ENCODE measurements at regions not wholly inside any gene's neighbourhood (a gene's known extent, or its start where the extent isn't known, plus 50 kb on each side); places are given as distances from the start of the nearest gene placed in this dataset.

- Histone ChIP-seq H3K27ac (ENCODE audit: low read depth) (no peak overlapping the region), H3K4me3 (ENCODE audit: low read depth, low read length) (no peak overlapping the region), H3K36me3 (ENCODE audit: insufficient read depth) (no peaks in the 10 kb centered on the region), H3K4me1 (ENCODE audit: insufficient read depth) (no peaks in the 10 kb centered on the region)
- DNase-seq (ENCODE audit: extremely low spot score) = no peak
- WGBS = 31% methylated on average over 1 of the region's 1 CpG
These were observed 174.8 kb upstream of the AVPR1A start for GRCh38 chr12:63325757-63326156.

- no peak for DNase-seq (ENCODE audit: extremely low spot score)
- Histone ChIP-seq H3K4me3 (ENCODE audit: low read depth, low read length) (no peak overlapping the region), H3K27ac (ENCODE audit: low read depth) (no peak overlapping the region), H3K4me1 (ENCODE audit: insufficient read depth) (no peaks in the 10 kb centered on the region), H3K36me3 (ENCODE audit: insufficient read depth) (no peaks in the 10 kb centered on the region)
- 84% methylated on average over 2 of the region's 2 CpGs for WGBS
These were observed 172.9 kb upstream of the AVPR1A start for GRCh38 chr12:63323942-63324341.

- H3K4me1 ChIP-seq (ENCODE audit: insufficient read depth) = no peaks in the 10 kb centered on the region
- H3K27ac ChIP-seq (ENCODE audit: low read depth) = no peak overlapping the region
- H3K36me3 ChIP-seq (ENCODE audit: insufficient read depth) = no peaks in the 10 kb centered on the region
- H3K4me3 ChIP-seq (ENCODE audit: low read depth, low read length) = no peak overlapping the region
- DNase-seq (ENCODE audit: extremely low spot score) = no peak
- 84% methylated on average over 2 of the region's 2 CpGs for WGBS
These were observed 170.4 kb upstream of the AVPR1A start for GRCh38 chr12:63321373-63321772.

GRCh38 chr12:63319936-63320633 is 169.1 kb upstream of the AVPR1A start:
- Histone ChIP-seq H3K4me1 (ENCODE audit: insufficient read depth) (no peaks in the 10 kb centered on the region), H3K27ac (ENCODE audit: low read depth) (no peak overlapping the region), H3K36me3 (ENCODE audit: insufficient read depth) (no peaks in the 10 kb centered on the region), H3K4me3 (ENCODE audit: low read depth, low read length) (no peak overlapping the region)
- DNase-seq (ENCODE audit: extremely low spot score) = no peak
- 76% methylated on average over 4 of the region's 4 CpGs for WGBS

GRCh38 chr12:63319386-63319785 is 168.4 kb upstream of the AVPR1A start:
- no peak overlapping the region for H3K27ac ChIP-seq (ENCODE audit: low read depth)
- no peak overlapping the region for H3K4me3 ChIP-seq (ENCODE audit: low read depth, low read length)
- H3K36me3 ChIP-seq (ENCODE audit: insufficient read depth) = no peaks in the 10 kb centered on the region
- no peaks in the 10 kb centered on the region for H3K4me1 ChIP-seq (ENCODE audit: insufficient read depth)
- no peak for DNase-seq (ENCODE audit: extremely low spot score)

- DNase-seq (ENCODE audit: extremely low spot score) = no peak
- no peaks in the 10 kb centered on the region for H3K4me1 ChIP-seq (ENCODE audit: insufficient read depth)
- H3K36me3 ChIP-seq (ENCODE audit: insufficient read depth) = no peaks in the 10 kb centered on the region
- no peak overlapping the region for H3K4me3 ChIP-seq (ENCODE audit: low read depth, low read length)
- H3K27ac ChIP-seq (ENCODE audit: low read depth) = no peak overlapping the region
- WGBS = 74% methylated on average over 1 of the region's 1 CpG
These were observed 167.9 kb upstream of the AVPR1A start for GRCh38 chr12:63318933-63319332.

- Histone ChIP-seq H3K27ac (ENCODE audit: low read depth) (no peak overlapping the region), H3K36me3 (ENCODE audit: insufficient read depth) (no peaks in the 10 kb centered on the region), H3K4me1 (ENCODE audit: insufficient read depth) (no peaks in the 10 kb centered on the region), H3K4me3 (ENCODE audit: low read depth, low read length) (no peak overlapping the region)
- DNase-seq (ENCODE audit: extremely low spot score) = no peak
- 93% methylated on average over 7 of the region's 7 CpGs for WGBS
These were observed 167.3 kb upstream of the AVPR1A start for GRCh38 chr12:63318313-63318712.

GRCh38 chr12:63317880-63318279 is 166.9 kb upstream of the AVPR1A start:
- 87% methylated on average over 5 of the region's 5 CpGs for WGBS
- Histone ChIP-seq H3K4me3 (ENCODE audit: low read depth, low read length) (no peak overlapping the region), H3K4me1 (ENCODE audit: insufficient read depth) (no peaks in the 10 kb centered on the region), H3K27ac (ENCODE audit: low read depth) (no peak overlapping the region), H3K36me3 (ENCODE audit: insufficient read depth) (no peaks in the 10 kb centered on the region)
- DNase-seq (ENCODE audit: extremely low spot score) = no peak

GRCh38 chr12:63317286-63317846 is 166.4 kb upstream of the AVPR1A start:
- Histone ChIP-seq H3K36me3 (ENCODE audit: insufficient read depth) (no peaks in the 10 kb centered on the region), H3K4me3 (ENCODE audit: low read depth, low read length) (no peak overlapping the region), H3K27ac (ENCODE audit: low read depth) (no peak overlapping the region), H3K4me1 (ENCODE audit: insufficient read depth) (no peaks in the 10 kb centered on the region)
- DNase-seq (ENCODE audit: extremely low spot score) = no peak
- WGBS = 85% methylated on average over 9 of the region's 9 CpGs

GRCh38 chr12:63313139-63313538 is 162.1 kb upstream of the AVPR1A start:
- Histone ChIP-seq H3K36me3 (ENCODE audit: insufficient read depth) (no peaks in the 10 kb centered on the region), H3K4me3 (ENCODE audit: low read depth, low read length) (no peak overlapping the region), H3K4me1 (ENCODE audit: insufficient read depth) (no peaks in the 10 kb centered on the region), H3K27ac (ENCODE audit: low read depth) (no peak overlapping the region)
- WGBS = 95% methylated on average over 3 of the region's 3 CpGs
- DNase-seq (ENCODE audit: extremely low spot score) = no peak

- WGBS = 52% methylated on average over 3 of the region's 3 CpGs
- DNase-seq (ENCODE audit: extremely low spot score) = no peak
- Histone ChIP-seq H3K36me3 (ENCODE audit: insufficient read depth) (no peaks in the 10 kb centered on the region), H3K27ac (ENCODE audit: low read depth) (no peak overlapping the region), H3K4me3 (ENCODE audit: low read depth, low read length) (no peak overlapping the region), H3K4me1 (ENCODE audit: insufficient read depth) (no peaks in the 10 kb centered on the region)
These were observed 157.7 kb upstream of the AVPR1A start for GRCh38 chr12:63308671-63309070.

- DNase-seq (ENCODE audit: extremely low spot score) = no peak
- Histone ChIP-seq H3K4me1 (ENCODE audit: insufficient read depth) (no peaks in the 10 kb centered on the region), H3K4me3 (ENCODE audit: low read depth, low read length) (no peak overlapping the region), H3K27ac (ENCODE audit: low read depth) (no peak overlapping the region), H3K36me3 (ENCODE audit: insufficient read depth) (no peaks in the 10 kb centered on the region)
- 86% methylated on average over 8 of the region's 8 CpGs for WGBS
These were observed 156.8 kb upstream of the AVPR1A start for GRCh38 chr12:63307849-63308248.

- no peak overlapping the region for H3K4me3 ChIP-seq (ENCODE audit: low read depth, low read length)
- 80% methylated on average over 14 of the region's 14 CpGs for WGBS
- H3K4me1 ChIP-seq (ENCODE audit: insufficient read depth) = no peaks in the 10 kb centered on the region
- H3K27ac ChIP-seq (ENCODE audit: low read depth) = no peak overlapping the region
- H3K36me3 ChIP-seq (ENCODE audit: insufficient read depth) = no peaks in the 10 kb centered on the region
- no peak for DNase-seq (ENCODE audit: extremely low spot score)
These were observed 155.2 kb upstream of the AVPR1A start for GRCh38 chr12:63305901-63306875.

- no peak overlapping the region for H3K27ac ChIP-seq (ENCODE audit: low read depth)
- no peak for DNase-seq (ENCODE audit: extremely low spot score)
- H3K4me1 ChIP-seq (ENCODE audit: insufficient read depth) = no peaks in the 10 kb centered on the region
- WGBS = 72% methylated on average over 5 of the region's 5 CpGs
- H3K36me3 ChIP-seq (ENCODE audit: insufficient read depth) = no peaks in the 10 kb centered on the region
- H3K4me3 ChIP-seq (ENCODE audit: low read depth, low read length) = no peak overlapping the region
These were observed 153.9 kb upstream of the AVPR1A start for GRCh38 chr12:63304887-63305316.
